IMR-90 (cell line): ENCODE measurements at regions not wholly inside any gene's neighbourhood (a gene's known extent, or its start where the extent isn't known, plus 50 kb on each side); places are given as distances from the start of the nearest gene placed in this dataset.

ENCODE experiments used
- ATAC-seq: fragments of 200-7000 bp; cut with Tn5 transposase; 2 replicates; pipeline ENCODE4 v1.9.1; 2020; ENCODE audit warnings: low read depth, mild to moderate bottlenecking, moderate library complexity
- BruUV-seq: library from RNA; stranded (reverse); fragments of 400-500 nt; replicated peaks from 2 replicates; lab custom pipeline; 2021; lab: Mats Ljungman, UMichigan
- CTCF ChIA-PET: fragments of 300-600 bp; formaldehyde crosslinking; extraction: SDS; loops from one replicate; lab custom pipeline; 2021; ENCODE audit warnings: antibody characterized with exemption; lab: Yijun Ruan, JAX
- POLR2A ChIA-PET: fragments of 300-600 bp; sonication (Branson Sonifier 250); formaldehyde crosslinking; loops from one replicate; lab custom pipeline; 2022; ENCODE audit warnings: antibody characterized with exemption; ENCODE audit not compliant: unreplicated experiment; lab: Charles Lee
- DNase-seq: peaks from one replicate; pipeline ENCODE4 v3.0.0; 2013
- H2AFZ ChIP-seq: replicated peaks from 2 replicates; pipeline ENCODE3; 2013; ENCODE audit warnings: low read length, mild to moderate bottlenecking; ENCODE audit not compliant: poor library complexity
- H2AK5ac ChIP-seq: 2 replicates; pipeline ENCODE4 v1.6.1; 2013; ENCODE audit warnings: low read depth, low read length, inconsistent platforms
- H2AK9ac ChIP-seq: replicated peaks from 2 replicates; pipeline ENCODE3; 2013; ENCODE audit warnings: mild to moderate bottlenecking, low read depth, low read length, moderate library complexity; ENCODE audit not compliant: poor library complexity
- H2BK120ac ChIP-seq: 2 replicates; pipeline ENCODE4 v1.6.1; 2013; ENCODE audit warnings: low read depth, low read length, inconsistent platforms
- H2BK15ac ChIP-seq: 3 replicates; pipeline ENCODE4 v1.6.1; 2013; ENCODE audit warnings: low read depth, low read length, inconsistent platforms
- H2BK20ac ChIP-seq: 2 replicates; pipeline ENCODE4 v1.6.1; 2013; ENCODE audit warnings: low read depth, mild to moderate bottlenecking, inconsistent platforms, low read length, moderate library complexity
- H2BK5ac ChIP-seq: 2 replicates; pipeline ENCODE4 v1.6.1; 2013; ENCODE audit warnings: mild to moderate bottlenecking, low read depth, low read length, inconsistent platforms; ENCODE audit not compliant: poor library complexity, severe bottlenecking
- H3K14ac ChIP-seq: replicated peaks from 2 replicates; pipeline ENCODE4 v1.6.1; 2013; ENCODE audit warnings: low read depth, low read length, inconsistent platforms
- H3K18ac ChIP-seq: 2 replicates; pipeline ENCODE4 v1.6.1; 2013; ENCODE audit warnings: low read depth, low read length, control low read depth
- H3K23ac ChIP-seq: 2 replicates; pipeline ENCODE4 v1.6.1; 2013; ENCODE audit warnings: low read depth, low read length, inconsistent platforms
- H3K27ac ChIP-seq: 2 replicates; pipeline ENCODE4 v1.5.1; 2013; ENCODE audit warnings: mild to moderate bottlenecking, control low read depth, low read length; ENCODE audit not compliant: insufficient read depth
- H3K27me3 ChIP-seq: 2 replicates; pipeline ENCODE4 v1.6.1; 2013; ENCODE audit warnings: low read length; ENCODE audit not compliant: control insufficient read depth, insufficient read depth
- H3K36me3 ChIP-seq: 2 replicates; pipeline ENCODE4 v1.6.1; 2013; ENCODE audit warnings: low read length, mixed read lengths; ENCODE audit not compliant: control insufficient read depth, insufficient read depth
- H3K4ac ChIP-seq: 2 replicates; pipeline ENCODE4 v1.6.1; 2013; ENCODE audit warnings: low read depth, low read length, inconsistent platforms
- H3K4me1 ChIP-seq: 2 replicates; pipeline ENCODE4 v1.6.1; 2013; ENCODE audit warnings: low read length, mixed read lengths; ENCODE audit not compliant: control insufficient read depth, insufficient read depth
- H3K4me2 ChIP-seq: 2 replicates; pipeline ENCODE4 v1.6.1; 2013; ENCODE audit warnings: low read depth, mild to moderate bottlenecking, control low read depth, low read length, moderate library complexity
- H3K4me3 ChIP-seq: 2 replicates; pipeline ENCODE4 v1.5.1; 2013; ENCODE audit warnings: low read depth, mild to moderate bottlenecking, control low read depth, low read length, moderate library complexity; ENCODE audit not compliant: insufficient read depth
- H3K56ac ChIP-seq: 2 replicates; pipeline ENCODE4 v1.6.1; 2013; ENCODE audit warnings: low read length, inconsistent platforms; ENCODE audit not compliant: insufficient read depth; ENCODE audit errors: extremely low read depth
- H3K79me1 ChIP-seq, 2 experiments: 2 replicates each; pipeline ENCODE4 v1.6.1; 2013; ENCODE audit warnings: low read length in 2 of 2, inconsistent platforms in 1 of 2, low read depth in 1 of 2
- H3K9ac ChIP-seq: 2 replicates; pipeline ENCODE4 v1.6.1; 2013; ENCODE audit warnings: low read depth, low read length, control low read depth
- H3K9me1 ChIP-seq: 2 replicates; pipeline ENCODE4 v1.6.1; 2013; ENCODE audit warnings: low read length, inconsistent platforms; ENCODE audit not compliant: insufficient read depth
- H3K9me3 ChIP-seq: 2 replicates; pipeline ENCODE4 v1.6.1; 2013; ENCODE audit warnings: low read length; ENCODE audit not compliant: control insufficient read depth, insufficient read depth
- H4K20me1 ChIP-seq: 2 replicates; pipeline ENCODE4 v1.6.1; 2013; ENCODE audit warnings: low read length, inconsistent platforms; ENCODE audit not compliant: insufficient read depth
- H4K5ac ChIP-seq: 2 replicates; pipeline ENCODE4 v1.6.1; 2013; ENCODE audit warnings: mild to moderate bottlenecking, low read depth, low read length, control low read depth
- H4K8ac ChIP-seq, 2 experiments: 2 replicates each; pipeline ENCODE4 v1.6.1; 2013; ENCODE audit warnings: low read depth in 2 of 2, low read length in 2 of 2, control low read depth in 1 of 2, inconsistent platforms in 1 of 2
- H4K91ac ChIP-seq: 2 replicates; pipeline ENCODE4 v1.6.1; 2013; ENCODE audit warnings: low read depth, low read length, inconsistent platforms; ENCODE audit not compliant: insufficient read depth
- CEBPB ChIP-seq: IDR thresholded peaks from 2 replicates; pipeline ENCODE4 v1.6.1; 2012; ENCODE audit warnings: low read depth, low read length, improper control_type of control experiment
- ELK1 ChIP-seq: fragments of 150-350 bp; IDR thresholded peaks from 2 replicates; pipeline ENCODE4 v1.6.1; 2016; ENCODE audit warnings: low read depth, mild to moderate bottlenecking, low read length, moderate library complexity, borderline replicate concordance
- MAFK ChIP-seq: IDR thresholded peaks from 2 replicates; pipeline ENCODE4 v1.6.1; 2012; ENCODE audit warnings: low read depth, low read length, improper control_type of control experiment
- RCOR1 ChIP-seq: IDR thresholded peaks from 2 replicates; pipeline ENCODE4 v1.6.1; 2012; ENCODE audit warnings: mild to moderate bottlenecking, low read length, improper control_type of control experiment; ENCODE audit not compliant: insufficient replicate concordance
- USF2 ChIP-seq: fragments of 150-350 bp; IDR thresholded peaks from 2 replicates; pipeline ENCODE4 v1.6.1; 2017; ENCODE audit warnings: mild to moderate bottlenecking, antibody characterized with exemption, low read length, low read depth
- WGBS, 2 experiments: methylation state at CpG; one replicate each; pipeline versions ENCODE4 v1.1.5 to v1.1.7; 2013; ENCODE audit warnings: missing lambda C conversion rate in 2 of 2; ENCODE audit not compliant: insufficient read length in 1 of 2; ENCODE audit errors: extremely low coverage in 2 of 2; 5-methylcytosine and 5-hydroxymethylcytosine counted together
- dilution Hi-C: fragments of 300-500 bp; cut with HindIII; formaldehyde crosslinking; loops from one replicate; pipeline ENCODE4 v1.14.3; 2018; ENCODE audit warnings: low sequenced_read_pairs; ENCODE audit not compliant: unreplicated experiment
- in situ Hi-C: fragments of 300-500 bp; cut with MboI; formaldehyde crosslinking; loops from 3 replicates; pipeline ENCODE4 v1.14.3; 2019; ENCODE audit warnings: low sequenced_read_pairs, inconsistent platforms, mixed read lengths
- intact Hi-C: fragments of 100-400 bp; cut with micrococcal nuclease; formaldehyde crosslinking; loops from 2 replicates; pipeline ENCODE4 v1.10.0; 2022

GRCh38 chr5:118592229-118593002 lies 395.9 kb downstream of the DTWD2 start:
- no peak overlapping the region for H2BK15ac ChIP-seq
- no peaks in the 10 kb centered on the region for H4K20me1 ChIP-seq
- no peak overlapping the region for H3K9ac ChIP-seq
- DNase-seq (no peak), ATAC-seq (no peak)
- H3K36me3 ChIP-seq, result no peaks in the 10 kb centered on the region
- ChIA-PET POLR2A (no interaction called here), CTCF (interaction anchor here (0.5 kb wide), 1 partner anchor 20 kb away, joined by 3 read pairs; no protein-coding TSS in a partner anchor)
- peaks cover 8% of the 10 kb centered on the region for H3K9me3 ChIP-seq
- no peak overlapping the region for H3K4me2 ChIP-seq
- H4K5ac ChIP-seq, result no peak overlapping the region
- H3K4ac ChIP-seq, result no peak overlapping the region
- no CpG with 5 or more reads among the region's 5 CpGs for WGBS, 2 experiments
- intact Hi-C loops (no loop called here), in situ Hi-C loops (no loop called here), dilution Hi-C loops (no loop called here)
- H2AFZ ChIP-seq, result no peak overlapping the region
- H3K27ac ChIP-seq, result no peak overlapping the region
- TF ChIP-seq ELK1 (no peak), USF2 (no peak), CEBPB (no peak), MAFK (peak; percentile 91), RCOR1 (no peak)
- no peak overlapping the region for H4K8ac ChIP-seq
- no peak overlapping the region for H3K14ac ChIP-seq
- H3K23ac ChIP-seq, result no peak overlapping the region
- no peak overlapping the region for H2AK5ac ChIP-seq
- H2AK9ac ChIP-seq, result no peak overlapping the region
- no peaks in the 10 kb centered on the region for H3K9me1 ChIP-seq
- no peak overlapping the region for H3K18ac ChIP-seq
- no peak overlapping the region for H2BK5ac ChIP-seq
- no peak overlapping the region for H3K56ac ChIP-seq
- no peaks in the 10 kb centered on the region for H3K27me3 ChIP-seq
- no peak overlapping the region for H3K4me3 ChIP-seq
- BruUV-seq, result no TSS peak
- no peak overlapping the region for H4K91ac ChIP-seq
- H2BK120ac ChIP-seq, result no peak overlapping the region
- H3K79me1 ChIP-seq, result no peaks in the 10 kb centered on the region
- H2BK20ac ChIP-seq, result no peak overlapping the region
- H3K4me1 ChIP-seq, result no peaks in the 10 kb centered on the region
